HG03354 (cell line): ENCODE measurements at regions not wholly inside any gene's neighbourhood (a gene's known extent, or its start where the extent isn't known, plus 50 kb on each side); places are given as distances from the start of the nearest gene placed in this dataset.
"Not testable (repeated sequence)": the region's sequence is repeated elsewhere in the genome, so short reads cannot be mapped to it uniquely, and the experiment has no call there.

Source experiments
- ATAC-seq: cut with Tn5 transposase; IDR thresholded peaks from one replicate; pipeline ENCODE4 v1.9.1; 2021; ENCODE audit warnings: mild to moderate bottlenecking; ENCODE audit not compliant: unreplicated experiment, poor library complexity, severe bottlenecking

DNA sequence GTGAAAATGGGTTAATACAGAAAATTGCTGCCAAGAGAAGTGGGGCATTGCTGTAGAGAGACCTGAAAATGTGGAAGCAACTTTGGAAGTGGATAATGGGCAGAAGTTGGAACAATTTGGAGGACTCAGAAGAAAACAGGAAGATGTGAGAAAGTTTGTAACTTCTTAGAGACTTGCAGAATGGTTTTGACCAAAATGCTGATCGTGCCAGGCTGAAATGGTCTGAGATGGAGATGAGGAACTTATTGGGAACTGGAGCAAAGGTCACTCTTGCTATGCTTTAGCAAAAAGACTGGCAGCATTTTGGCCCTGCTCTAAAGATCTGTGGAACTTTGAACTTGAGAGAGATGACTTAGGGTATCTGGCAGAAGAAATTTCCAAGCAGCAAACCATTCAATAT is 254.8 kb downstream of the KBTBD8 start:
- ATAC-seq, result not testable (repeated sequence)

- no peak for ATAC-seq
These were observed 280.0 kb downstream of the KBTBD8 start for GRCh38 chr3:67278015-67278618.

DNA sequence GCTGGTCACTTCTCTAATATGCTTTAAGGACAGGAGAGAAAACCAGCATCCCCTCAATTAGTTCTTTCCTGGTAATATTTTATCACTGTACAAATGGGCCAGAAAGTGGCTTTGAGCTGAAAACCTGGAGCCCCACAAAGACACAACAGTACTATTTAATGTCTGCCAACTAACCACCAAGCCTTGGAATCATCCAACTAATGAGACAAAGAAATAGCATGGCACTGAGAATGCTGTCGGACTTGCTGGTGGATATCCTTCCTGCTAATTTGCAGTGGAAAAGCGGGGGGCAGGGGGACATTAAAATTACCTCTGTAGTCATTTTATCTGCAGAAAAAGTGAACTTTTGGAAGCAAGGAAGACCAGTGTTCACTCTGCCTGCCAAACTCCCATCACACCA is 288.5 kb downstream of the KBTBD8 start:
- no peak for ATAC-seq

DNA sequence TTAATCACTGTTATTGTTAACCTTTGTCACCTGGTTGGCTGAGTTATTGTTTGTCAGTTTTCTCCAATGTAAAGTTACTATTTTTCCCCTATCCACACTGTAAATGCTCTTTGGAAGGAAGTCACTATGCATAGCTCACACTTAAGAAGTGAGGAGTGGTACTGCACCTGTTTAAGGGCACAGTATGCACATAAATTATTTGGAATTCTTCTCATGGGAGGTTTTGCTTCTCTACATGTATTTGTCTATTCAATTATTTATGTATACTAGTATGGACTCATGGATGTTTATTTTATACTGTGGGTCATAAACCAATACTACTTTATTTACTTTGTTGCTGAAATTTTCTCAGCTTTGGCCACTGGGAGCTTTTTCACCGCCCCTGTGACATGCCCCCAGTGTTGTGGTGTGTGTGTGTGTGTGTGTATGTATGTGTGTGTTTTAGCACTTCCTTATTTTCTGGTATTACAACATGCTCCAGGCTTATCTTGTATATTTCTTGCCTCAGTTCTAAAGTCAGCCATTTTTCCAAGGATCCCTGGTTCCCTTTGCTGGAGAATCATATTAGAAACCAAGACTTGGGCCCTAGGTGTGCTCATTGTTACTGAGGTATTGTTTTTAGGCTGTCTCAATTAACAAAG is 290.5 kb downstream of the KBTBD8 start:
- no peak for ATAC-seq

DNA sequence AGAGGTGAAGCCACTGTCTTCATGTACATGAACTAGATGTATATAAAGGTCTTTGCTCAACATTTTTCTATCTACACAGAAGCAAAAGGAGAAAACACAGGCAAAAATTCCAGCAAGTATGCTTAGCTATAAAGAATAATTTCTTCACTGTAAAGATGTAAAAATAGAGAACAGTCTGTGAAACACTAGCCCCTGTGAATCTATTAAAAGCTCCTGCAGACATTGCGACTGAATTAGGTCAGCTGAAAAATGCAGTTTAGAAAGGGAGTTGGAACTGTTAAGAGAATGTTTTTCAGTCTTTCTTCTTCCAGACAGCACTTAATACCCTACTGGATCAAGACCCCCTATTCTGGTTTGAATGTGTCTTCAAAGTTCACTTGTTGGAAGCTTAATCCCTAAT is 291.5 kb downstream of the KBTBD8 start:
- ATAC-seq, result no peak

DNA sequence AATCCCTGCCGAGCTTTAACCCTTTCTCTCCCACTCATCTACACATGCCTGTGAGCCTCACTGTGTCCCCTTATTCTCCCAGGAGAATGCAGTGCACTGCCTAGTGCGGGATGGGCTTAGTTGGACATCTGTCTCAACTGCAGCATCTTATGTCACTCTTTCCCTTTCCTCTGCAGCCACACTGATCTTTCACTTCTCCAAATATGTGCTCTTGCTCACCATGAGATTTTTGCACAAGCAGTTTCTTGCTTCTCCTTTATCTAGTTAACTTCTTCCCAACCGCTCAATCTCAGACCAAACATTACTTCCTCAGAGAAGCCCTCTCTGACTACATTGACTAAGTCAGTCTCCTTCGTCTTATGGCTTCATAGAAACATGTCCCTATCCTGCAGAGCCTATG is 292.3 kb downstream of the KBTBD8 start:
- no peak for ATAC-seq

DNA sequence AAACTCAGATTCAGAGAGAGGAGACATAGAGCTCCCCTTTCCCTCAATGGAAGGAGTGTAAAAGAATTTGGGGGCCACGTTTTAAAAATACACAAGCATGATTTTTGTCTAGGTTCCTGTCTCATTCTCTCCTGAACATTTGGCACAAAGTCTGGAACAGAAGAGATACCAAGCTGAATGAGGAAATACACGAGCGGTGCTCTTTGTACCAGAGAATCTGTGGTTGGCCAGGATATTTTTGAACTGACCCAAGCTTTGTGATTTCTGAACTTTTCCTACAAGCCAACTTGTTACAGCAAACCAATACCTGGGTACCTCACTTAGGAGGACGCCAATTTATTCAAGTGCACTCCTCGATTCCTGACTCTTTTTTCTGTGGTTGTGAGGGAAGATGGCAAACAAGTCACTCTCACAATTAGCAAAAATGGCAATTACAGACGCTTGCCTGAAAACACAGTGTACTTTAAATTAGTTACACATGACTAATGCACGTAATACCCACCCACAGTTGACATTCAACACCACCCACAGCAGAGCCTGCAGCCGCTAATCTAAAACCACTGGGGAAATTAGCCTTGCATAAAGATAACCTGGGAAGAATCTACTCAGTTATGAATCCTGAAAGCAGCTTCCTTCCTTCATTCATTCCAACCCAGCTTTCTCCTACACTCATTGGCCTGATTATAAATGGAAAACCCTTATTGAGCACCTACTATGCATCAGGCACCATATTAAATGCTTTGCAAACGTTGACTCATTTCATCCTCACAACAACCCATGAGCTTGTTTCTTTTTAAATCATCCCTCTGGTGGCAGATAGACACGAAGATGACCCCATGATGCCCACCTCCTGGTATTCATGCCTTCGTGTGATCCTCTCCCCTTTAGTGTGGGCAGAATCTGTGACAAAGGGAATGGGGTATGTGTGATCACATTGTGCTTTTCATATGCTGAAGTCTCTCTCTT is 293.5 kb downstream of the KBTBD8 start:
- no peak for ATAC-seq

DNA sequence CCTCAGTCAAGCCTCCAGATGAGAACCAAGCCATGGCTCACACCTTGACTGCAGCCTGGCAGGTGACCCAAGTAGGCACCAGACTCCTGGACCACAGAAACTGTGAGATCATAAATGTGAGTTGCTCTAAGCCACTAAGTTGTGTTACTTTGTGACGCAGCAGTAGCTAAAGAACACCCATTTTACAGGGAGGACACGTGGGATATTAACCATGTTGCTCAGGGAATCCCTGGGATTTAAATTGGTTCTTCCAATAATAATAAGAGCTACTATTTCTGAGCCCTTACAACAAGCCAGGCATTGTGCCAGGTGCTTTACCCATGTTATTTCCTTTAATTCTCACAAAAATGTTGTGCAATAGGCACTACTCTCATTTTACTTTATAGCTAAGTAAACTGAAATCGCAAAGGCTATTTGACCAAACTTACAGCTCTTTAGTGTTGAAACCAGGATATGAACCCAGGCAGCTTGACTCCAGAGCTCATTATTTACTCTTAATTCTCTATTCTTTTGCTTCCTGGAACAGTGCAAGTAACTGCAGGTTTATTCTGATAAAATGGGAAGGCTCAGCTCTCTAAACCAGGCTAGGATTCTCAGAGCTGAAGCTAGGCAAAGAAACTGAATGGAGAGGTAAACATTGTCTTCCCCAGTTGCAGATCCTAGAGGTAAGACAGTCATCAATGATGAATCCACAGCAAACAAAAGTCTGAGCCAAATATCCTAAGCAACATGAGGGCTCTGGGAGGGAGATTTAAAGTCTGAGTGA is 294.4 kb downstream of the KBTBD8 start:
- no peak for ATAC-seq

DNA sequence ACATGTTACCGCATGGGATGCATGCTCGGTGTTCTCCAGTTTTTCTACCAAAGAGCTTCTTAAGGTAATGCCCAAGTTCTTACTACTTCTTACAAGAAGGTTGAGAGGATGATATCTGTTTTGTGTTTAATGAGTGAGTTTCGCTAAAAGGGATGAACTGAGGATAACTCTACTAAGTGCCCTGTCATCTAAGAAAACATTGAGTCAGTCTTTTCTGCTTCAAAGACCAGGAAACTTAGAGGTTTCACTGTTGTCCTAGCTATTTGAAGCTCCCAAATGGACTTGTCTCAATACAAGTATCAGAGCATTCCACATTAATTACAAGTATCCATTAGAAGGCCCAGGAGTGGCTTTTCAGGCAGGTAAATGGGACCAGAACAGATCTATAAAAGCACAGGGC is 296.2 kb downstream of the KBTBD8 start:
- ATAC-seq, result no peak

- no peak for ATAC-seq
These were observed 298.2 kb downstream of the KBTBD8 start for GRCh38 chr3:67296039-67296892.

- ATAC-seq, result no peak
These were observed 299.8 kb downstream of the KBTBD8 start for GRCh38 chr3:67297715-67298475.

GRCh38 chr3:67301556-67301955 is 303.4 kb downstream of the KBTBD8 start:
- ATAC-seq, result no peak

GRCh38 chr3:67302489-67302888 is 304.4 kb downstream of the KBTBD8 start:
- no peak for ATAC-seq

- ATAC-seq, result no peak
These were observed 307.1 kb downstream of the KBTBD8 start for GRCh38 chr3:67305160-67305559.

GRCh38 chr3:67305922-67306321 is 307.8 kb downstream of the KBTBD8 start:
- ATAC-seq, result no peak

DNA sequence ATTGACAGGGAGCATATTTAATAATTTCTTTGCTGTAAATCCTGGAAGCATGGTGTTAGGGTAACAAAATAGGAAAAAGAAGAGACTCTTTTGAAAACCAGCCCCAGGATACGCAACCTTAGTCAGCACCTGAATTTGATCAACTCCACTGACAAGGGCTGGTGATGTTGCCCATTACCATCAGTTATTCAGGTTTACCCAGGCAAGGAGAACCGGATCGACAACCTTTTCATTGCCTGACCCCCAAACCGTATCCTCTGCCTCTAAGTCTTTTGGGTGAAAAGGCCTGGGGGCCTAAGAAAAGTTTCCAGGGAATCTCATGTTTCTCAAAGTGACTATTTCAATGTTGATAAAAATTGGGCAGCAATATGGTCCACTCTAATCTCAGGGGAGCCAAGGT is 313.3 kb downstream of the KBTBD8 start:
- no peak for ATAC-seq

DNA sequence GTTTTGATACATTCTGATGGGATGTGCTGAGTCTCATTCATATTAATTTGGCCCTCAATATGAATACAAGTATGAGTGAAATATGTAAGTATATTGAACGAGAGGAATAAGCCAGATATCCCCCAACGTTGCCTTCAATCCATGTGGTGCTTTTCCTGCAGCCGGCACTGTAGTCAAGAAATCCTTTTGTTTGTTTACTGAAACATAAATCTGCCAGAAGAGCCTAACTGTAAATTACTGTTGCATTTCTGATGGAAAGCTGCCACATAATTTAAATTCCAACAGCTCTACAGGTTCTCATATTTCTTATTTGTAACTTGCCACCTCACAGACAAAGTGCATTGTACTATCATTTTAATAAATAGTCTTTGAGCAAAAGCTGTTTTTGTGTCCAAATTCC is 314.0 kb downstream of the KBTBD8 start:
- ATAC-seq, result no peak

DNA sequence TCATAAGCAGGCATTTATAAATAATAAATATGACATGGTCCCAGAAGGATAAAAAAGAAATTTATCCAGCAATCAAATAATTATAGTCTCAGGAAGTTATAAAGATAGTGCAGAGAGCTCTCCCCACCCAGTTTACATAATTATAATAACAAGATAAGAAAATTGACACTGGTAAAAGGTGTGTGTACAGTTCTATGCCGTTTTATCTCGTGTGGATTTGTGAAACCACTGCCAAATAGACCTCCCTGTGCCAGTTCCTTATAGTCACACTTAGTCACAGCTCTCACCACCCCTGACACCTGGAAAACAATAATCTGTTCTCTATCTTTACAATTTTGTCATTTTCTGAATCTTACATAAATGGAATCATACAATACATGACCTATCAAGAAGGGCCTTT is 320.1 kb downstream of the KBTBD8 start:
- no peak for ATAC-seq
